ENCODE measurements at regions not wholly inside any gene's neighbourhood (a gene's known extent, or its start where the extent isn't known, plus 50 kb on each side); places are given as distances from the start of the nearest gene placed in this dataset.

DNA sequence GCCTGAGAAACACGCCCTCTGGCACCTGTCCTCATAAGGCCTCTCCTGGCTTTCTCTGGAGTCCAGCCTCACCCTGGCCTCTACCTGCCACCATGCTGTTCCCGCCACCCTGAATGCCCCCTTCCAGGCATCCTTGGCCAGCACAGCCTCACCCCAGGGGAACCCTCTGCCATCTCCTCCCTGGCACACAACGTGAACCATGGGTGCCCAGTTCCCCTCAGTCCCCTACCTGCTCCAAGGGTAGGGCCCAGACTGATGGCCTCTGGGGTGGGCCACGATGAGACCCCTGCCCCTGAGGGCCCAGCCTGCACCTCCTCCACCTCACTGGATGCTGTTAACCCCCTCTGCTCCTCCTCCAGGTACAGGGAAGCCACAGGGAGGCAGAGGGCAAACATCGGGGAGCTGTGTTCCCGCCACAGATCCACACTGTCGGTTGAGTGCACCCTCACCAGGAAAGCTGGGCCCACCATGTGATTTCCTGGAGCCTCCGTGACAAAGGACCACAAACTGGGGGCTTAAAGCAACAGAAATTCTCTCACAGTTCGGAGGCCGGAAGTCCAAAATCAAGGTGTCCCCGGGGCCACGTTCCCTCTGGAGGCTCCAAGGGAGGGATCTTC is 169.6 kb downstream of the BRD1 start:
- TF ChIP-seq POLR2A (IDR thresholded peaks at IDR 0.05): no peak
- TF ChIP-seq, protein P1, sequence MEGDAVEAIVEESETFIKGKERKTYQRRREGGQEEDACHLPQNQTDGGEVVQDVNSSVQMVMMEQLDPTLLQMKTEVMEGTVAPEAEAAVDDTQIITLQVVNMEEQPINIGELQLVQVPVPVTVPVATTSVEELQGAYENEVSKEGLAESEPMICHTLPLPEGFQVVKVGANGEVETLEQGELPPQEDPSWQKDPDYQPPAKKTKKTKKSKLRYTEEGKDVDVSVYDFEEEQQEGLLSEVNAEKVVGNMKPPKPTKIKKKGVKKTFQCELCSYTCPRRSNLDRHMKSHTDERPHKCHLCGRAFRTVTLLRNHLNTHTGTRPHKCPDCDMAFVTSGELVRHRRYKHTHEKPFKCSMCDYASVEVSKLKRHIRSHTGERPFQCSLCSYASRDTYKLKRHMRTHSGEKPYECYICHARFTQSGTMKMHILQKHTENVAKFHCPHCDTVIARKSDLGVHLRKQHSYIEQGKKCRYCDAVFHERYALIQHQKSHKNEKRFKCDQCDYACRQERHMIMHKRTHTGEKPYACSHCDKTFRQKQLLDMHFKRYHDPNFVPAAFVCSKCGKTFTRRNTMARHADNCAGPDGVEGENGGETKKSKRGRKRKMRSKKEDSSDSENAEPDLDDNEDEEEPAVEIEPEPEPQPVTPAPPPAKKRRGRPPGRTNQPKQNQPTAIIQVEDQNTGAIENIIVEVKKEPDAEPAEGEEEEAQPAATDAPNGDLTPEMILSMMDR (IDR thresholded peaks at IDR 0.05): no peak

All from adrenal gland (tissue), 5 donors.